H9 (cell line): ENCODE measurements at regions not wholly inside any gene's neighbourhood (a gene's known extent, or its start where the extent isn't known, plus 50 kb on each side); places are given as distances from the start of the nearest gene placed in this dataset.

Experiments
- DNase-seq: peaks from one replicate; pipeline ENCODE4 v3.0.0-alpha.2; 2017
- H2AFZ ChIP-seq: one replicate; pipeline ENCODE4 v1.6.1; 2013; ENCODE audit warnings: mild to moderate bottlenecking, low read length, control low read depth, moderate library complexity
- H2AK5ac ChIP-seq: 2 replicates; pipeline ENCODE4 v1.6.1; 2013; ENCODE audit warnings: low read length, control low read depth, mixed read lengths; ENCODE audit not compliant: insufficient read length
- H2BK120ac ChIP-seq: one replicate; pipeline ENCODE4 v1.6.1; 2013; ENCODE audit warnings: low read depth, mild to moderate bottlenecking, low read length, control low read depth, inconsistent platforms; ENCODE audit not compliant: poor library complexity, severe bottlenecking
- H2BK12ac ChIP-seq: 2 replicates; pipeline ENCODE4 v1.6.1; 2013; ENCODE audit warnings: low read length, control low read depth, mixed read lengths, low read depth; ENCODE audit not compliant: insufficient read length
- H2BK15ac ChIP-seq: 2 replicates; pipeline ENCODE4 v1.6.1; 2013; ENCODE audit warnings: low read depth, low read length, control low read depth
- H2BK20ac ChIP-seq: one replicate; pipeline ENCODE4 v1.6.1; 2013; ENCODE audit warnings: low read depth, mild to moderate bottlenecking, low read length, control low read depth, inconsistent platforms; ENCODE audit not compliant: poor library complexity, severe bottlenecking
- H2BK5ac ChIP-seq: 2 replicates; pipeline ENCODE4 v1.6.1; 2013; ENCODE audit warnings: low read length, control low read depth, mixed read lengths; ENCODE audit not compliant: insufficient read length
- H3K14ac ChIP-seq: 2 replicates; pipeline ENCODE4 v1.6.1; 2013; ENCODE audit warnings: low read length, control low read depth; ENCODE audit not compliant: insufficient read depth
- H3K18ac ChIP-seq: 2 replicates; pipeline ENCODE4 v1.6.1; 2013; ENCODE audit warnings: low read depth, mild to moderate bottlenecking, mixed read lengths, low read length, control low read depth; ENCODE audit not compliant: insufficient read length
- H3K23ac ChIP-seq: 2 replicates; pipeline ENCODE4 v1.6.1; 2013; ENCODE audit warnings: low read length, control low read depth, mixed read lengths, low read depth; ENCODE audit not compliant: insufficient read length
- H3K23me2 ChIP-seq: 2 replicates; pipeline ENCODE4 v1.6.1; 2013; ENCODE audit warnings: low read depth, mild to moderate bottlenecking, mixed read lengths, low read length, control low read depth; ENCODE audit not compliant: insufficient read length, poor library complexity, severe bottlenecking
- H3K27ac ChIP-seq: 2 replicates; pipeline ENCODE4 v1.5.1; 2013; ENCODE audit warnings: low read length, control low read depth, mixed read lengths, low read depth; ENCODE audit not compliant: insufficient read length
- H3K27me3 ChIP-seq: 2 replicates; pipeline ENCODE4 v1.6.1; 2013; ENCODE audit warnings: low read length, control low read depth, inconsistent platforms; ENCODE audit not compliant: insufficient read depth
- H3K4ac ChIP-seq: 2 replicates; pipeline ENCODE4 v1.6.1; 2013; ENCODE audit warnings: low read depth, mild to moderate bottlenecking, control low read depth, inconsistent platforms, low read length, moderate library complexity
- H3K4me1 ChIP-seq: 2 replicates; pipeline ENCODE4 v1.6.1; 2013; ENCODE audit warnings: low read length, control low read depth, inconsistent platforms; ENCODE audit not compliant: insufficient read depth
- H3K4me2 ChIP-seq: 2 replicates; pipeline ENCODE4 v1.6.1; 2013; ENCODE audit warnings: low read length, control low read depth, mixed read lengths; ENCODE audit not compliant: insufficient read length, insufficient read depth
- H3K56ac ChIP-seq: 2 replicates; pipeline ENCODE4 v1.6.1; 2013; ENCODE audit warnings: low read depth, mild to moderate bottlenecking, mixed read lengths, low read length, control low read depth; ENCODE audit not compliant: insufficient read length
- H3K79me1 ChIP-seq: 2 replicates; pipeline ENCODE4 v1.6.1; 2013; ENCODE audit warnings: low read depth, mild to moderate bottlenecking, moderate library complexity, low read length, control low read depth, inconsistent platforms; ENCODE audit not compliant: insufficient read depth, poor library complexity, severe bottlenecking
- H3K79me2 ChIP-seq: 2 replicates; pipeline ENCODE4 v1.6.1; 2013; ENCODE audit warnings: low read length, control low read depth, inconsistent platforms; ENCODE audit not compliant: insufficient read depth
- H3K9ac ChIP-seq: 2 replicates; pipeline ENCODE4 v1.6.1; 2013; ENCODE audit warnings: low read length, control low read depth, mixed read lengths; ENCODE audit not compliant: insufficient read length; ENCODE audit errors: extremely low read depth
- H3K9me3 ChIP-seq: one replicate; pipeline ENCODE4 v1.6.1; 2013; ENCODE audit warnings: low read depth, low read length, inconsistent platforms; ENCODE audit not compliant: control insufficient read depth
- H3T11ph ChIP-seq: one replicate; pipeline ENCODE4 v1.6.1; 2013; ENCODE audit warnings: mild to moderate bottlenecking, low read length, control low read depth, inconsistent platforms
- H4K20me1 ChIP-seq: one replicate; pipeline ENCODE4 v1.6.1; 2013; ENCODE audit not compliant: control insufficient read depth, insufficient read length, insufficient read depth
- H4K5ac ChIP-seq: 2 replicates; pipeline ENCODE4 v1.6.1; 2013; ENCODE audit warnings: low read depth, mild to moderate bottlenecking, mixed read lengths, low read length, control low read depth; ENCODE audit not compliant: insufficient read length
- H4K8ac ChIP-seq: replicated peaks from 2 replicates; pipeline ENCODE4 v1.6.1; 2013; ENCODE audit warnings: low read length, control low read depth, mixed read lengths, low read depth; ENCODE audit not compliant: insufficient read length
- H4K91ac ChIP-seq: 2 replicates; pipeline ENCODE4 v1.6.1; 2013; ENCODE audit warnings: low read depth, mild to moderate bottlenecking, moderate library complexity, mixed read lengths, low read length, control low read depth; ENCODE audit not compliant: insufficient read length
- H3K27ac Mint-ChIP-seq, 3 experiments: 2 replicates in 2 of 3; 3 replicates in 1 of 3; pipeline ENCODE4 v1.8.0; 2020 to 2021; ENCODE audit warnings: mixed read lengths in 3 of 3, mild to moderate bottlenecking in 1 of 3, moderate library complexity in 1 of 3
- H3K27me3 Mint-ChIP-seq: 2 replicates; pipeline ENCODE4 v1.8.0; 2021; ENCODE audit warnings: low read depth, mild to moderate bottlenecking, moderate library complexity, mixed read lengths
- H3K36me3 Mint-ChIP-seq, 3 experiments: 2 replicates in 2 of 3; 3 replicates in 1 of 3; pipeline ENCODE4 v1.8.0; 2020 to 2021; ENCODE audit warnings: low read depth in 3 of 3, mixed read lengths in 3 of 3; ENCODE audit not compliant: insufficient read depth in 1 of 3
- H3K4me1 Mint-ChIP-seq, 2 experiments: 2 replicates each; pipeline ENCODE4 v1.8.0; 2020; ENCODE audit warnings: mixed read lengths in 2 of 2
- H3K4me3 Mint-ChIP-seq, 2 experiments: 2 replicates in 1 of 2; 3 replicates in 1 of 2; pipeline ENCODE4 v1.8.0; 2020 to 2021; ENCODE audit warnings: mild to moderate bottlenecking in 2 of 2, mixed read lengths in 2 of 2, moderate library complexity in 1 of 2
- H3K9me3 Mint-ChIP-seq, 2 experiments: 2 replicates in 1 of 2; 3 replicates in 1 of 2; pipeline ENCODE4 v1.8.0; 2020; ENCODE audit warnings: mild to moderate bottlenecking in 2 of 2, mixed read lengths in 2 of 2, moderate library complexity in 1 of 2
- WGBS: extraction: QIAGEN DNeasy Blood & Tissue Kit; methylation state at CpG from one replicate; pipeline ENCODE4 v1.1.7; 2013; ENCODE audit warnings: missing lambda C conversion rate, low lambda C conversion rate, mixed read lengths; ENCODE audit not compliant: insufficient read length; ENCODE audit errors: extremely low coverage; 5-methylcytosine and 5-hydroxymethylcytosine counted together
- TF ChIP-seq, protein P1 (sequence below): fragments of 200-600 bp; sonication (generic); conservative IDR thresholded peaks from 3 replicates; pipeline ENCODE4 v1.8.0; 2021; ENCODE audit warnings: antibody characterized with exemption, mild to moderate bottlenecking

DNA sequence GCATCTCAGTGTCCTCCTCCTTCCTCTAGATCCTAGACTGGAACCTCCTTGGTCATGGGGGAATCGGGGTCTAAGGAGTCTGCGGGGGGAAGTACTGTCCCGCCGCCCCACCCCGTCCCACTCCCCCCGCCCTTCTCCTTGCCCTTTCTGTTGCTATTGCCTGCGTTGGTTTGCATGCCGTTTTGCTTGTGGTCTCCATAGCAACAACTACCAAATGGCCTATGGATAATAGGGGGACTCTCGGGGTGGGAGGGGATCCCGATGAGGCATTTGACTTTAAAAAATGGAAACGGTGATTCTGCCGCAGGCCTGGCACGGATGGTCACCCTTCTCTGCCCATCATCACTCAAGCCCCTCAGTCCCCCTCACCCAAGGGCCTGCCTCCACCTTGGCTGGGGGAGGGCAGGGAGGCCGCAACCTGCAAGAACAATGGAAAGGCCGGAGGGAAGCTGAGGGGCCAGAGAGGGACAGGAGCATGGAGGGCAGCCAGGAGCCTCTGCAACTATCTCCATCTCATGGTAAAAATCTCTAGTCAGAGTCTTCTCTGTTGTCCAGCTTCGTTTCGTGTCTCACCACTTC, 231.4 kb upstream of the TNRC6C start:
- Histone ChIP-seq H3K79me1 (no peaks in the 10 kb centered on the region), H3K23ac (no peak overlapping the region), H3K79me2 (no peaks in the 10 kb centered on the region), H4K20me1 (no peaks in the 10 kb centered on the region), H4K5ac (no peak overlapping the region), H3K18ac (peak overlapping the region; percentile 40), H3K4ac (no peak overlapping the region), H3K4me2 (no peak overlapping the region), H3K9ac (no peak overlapping the region), H2BK12ac (no peak overlapping the region), H4K8ac (no peak overlapping the region), H3K27ac (no peak overlapping the region), H2AFZ (no peak overlapping the region), H2BK5ac (no peak overlapping the region), H4K91ac (no peak overlapping the region), H3K56ac (no peak overlapping the region), H3K27me3 (no peaks in the 10 kb centered on the region), H3K14ac (no peak overlapping the region), H2BK120ac (no peak overlapping the region), H3K4me1 (no peaks in the 10 kb centered on the region; the same call in 1 of the 2 replicates), H3T11ph (no peak overlapping the region), H2BK15ac (no peak overlapping the region), H3K9me3 (no peaks in the 10 kb centered on the region), H2BK20ac (no peak overlapping the region), H3K23me2 (no peaks in the 10 kb centered on the region), H2AK5ac (no peak overlapping the region)
- WGBS = no CpG with 5 or more reads among the region's 17 CpGs
- H3K27me3 Mint-ChIP-seq = peaks cover 57% of the 10 kb centered on the region
- TF ChIP-seq, protein P1, sequence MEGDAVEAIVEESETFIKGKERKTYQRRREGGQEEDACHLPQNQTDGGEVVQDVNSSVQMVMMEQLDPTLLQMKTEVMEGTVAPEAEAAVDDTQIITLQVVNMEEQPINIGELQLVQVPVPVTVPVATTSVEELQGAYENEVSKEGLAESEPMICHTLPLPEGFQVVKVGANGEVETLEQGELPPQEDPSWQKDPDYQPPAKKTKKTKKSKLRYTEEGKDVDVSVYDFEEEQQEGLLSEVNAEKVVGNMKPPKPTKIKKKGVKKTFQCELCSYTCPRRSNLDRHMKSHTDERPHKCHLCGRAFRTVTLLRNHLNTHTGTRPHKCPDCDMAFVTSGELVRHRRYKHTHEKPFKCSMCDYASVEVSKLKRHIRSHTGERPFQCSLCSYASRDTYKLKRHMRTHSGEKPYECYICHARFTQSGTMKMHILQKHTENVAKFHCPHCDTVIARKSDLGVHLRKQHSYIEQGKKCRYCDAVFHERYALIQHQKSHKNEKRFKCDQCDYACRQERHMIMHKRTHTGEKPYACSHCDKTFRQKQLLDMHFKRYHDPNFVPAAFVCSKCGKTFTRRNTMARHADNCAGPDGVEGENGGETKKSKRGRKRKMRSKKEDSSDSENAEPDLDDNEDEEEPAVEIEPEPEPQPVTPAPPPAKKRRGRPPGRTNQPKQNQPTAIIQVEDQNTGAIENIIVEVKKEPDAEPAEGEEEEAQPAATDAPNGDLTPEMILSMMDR = no peak
- peaks cover 2 to 7% (median 3%) of the 10 kb centered on the region in 3 experiments; a peak in 5 of 7 replicates for H3K36me3 Mint-ChIP-seq
- peaks cover 18 to 23% of the 10 kb centered on the region in 2 experiments for H3K4me1 Mint-ChIP-seq
- peak; percentile 16 for DNase-seq
- peaks cover 13 to 18% of the 10 kb centered on the region in 2 experiments for H3K9me3 Mint-ChIP-seq
- H3K27ac Mint-ChIP-seq = no peak overlapping the region
- no peak overlapping the region for H3K4me3 Mint-ChIP-seq
